Urothelium cell line (cell line): ENCODE measurements at regions not wholly inside any gene's neighbourhood (a gene's known extent, or its start where the extent isn't known, plus 50 kb on each side); places are given as distances from the start of the nearest gene placed in this dataset.

Experiments used
- DNase-seq: peaks from one replicate; pipeline ENCODE4 v3.0.0; 2011; ENCODE audit warnings: low spot score, mixed read lengths
- FAIRE-seq: peaks from 2 replicates; lab custom pipeline; 2011; peaks lifted over from hg19 to GRCh38; lab: Jason Lieb, UNC

DNA sequence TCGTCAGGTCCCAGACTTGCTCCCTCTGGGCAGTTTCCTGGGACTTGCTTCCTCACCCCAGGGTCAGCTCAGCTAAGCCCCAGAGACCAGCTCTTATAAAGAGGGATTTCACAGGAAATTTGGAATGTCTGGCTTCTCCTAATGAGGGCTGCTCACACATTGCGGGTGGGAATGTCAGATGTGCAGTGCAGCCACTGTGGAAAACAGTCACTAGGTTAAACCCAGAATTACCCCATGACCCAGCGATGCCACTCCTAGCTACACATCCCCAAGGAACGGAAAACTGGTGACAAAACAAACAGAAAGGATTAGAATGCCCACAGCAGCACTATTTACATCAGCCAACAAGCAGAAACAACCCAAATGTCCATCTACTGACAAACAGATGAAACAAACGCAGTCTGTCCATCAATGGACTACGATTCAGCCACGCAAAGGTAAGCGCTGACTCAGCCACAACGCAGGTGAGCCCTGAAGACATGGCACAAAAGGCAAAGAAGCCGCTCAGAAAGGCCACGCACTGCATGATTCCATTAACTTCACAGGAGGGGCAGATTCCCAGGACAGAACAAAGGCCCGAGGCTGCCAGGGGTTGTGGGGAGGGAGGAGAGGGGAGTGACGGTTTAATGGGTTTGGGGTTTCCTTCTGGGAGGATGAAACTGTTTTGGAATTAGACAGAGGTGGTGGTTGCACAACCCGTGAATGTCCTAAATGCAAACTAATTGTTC lies 63.0 kb downstream of the NCOR2 start:
- no peak for DNase-seq

DNA sequence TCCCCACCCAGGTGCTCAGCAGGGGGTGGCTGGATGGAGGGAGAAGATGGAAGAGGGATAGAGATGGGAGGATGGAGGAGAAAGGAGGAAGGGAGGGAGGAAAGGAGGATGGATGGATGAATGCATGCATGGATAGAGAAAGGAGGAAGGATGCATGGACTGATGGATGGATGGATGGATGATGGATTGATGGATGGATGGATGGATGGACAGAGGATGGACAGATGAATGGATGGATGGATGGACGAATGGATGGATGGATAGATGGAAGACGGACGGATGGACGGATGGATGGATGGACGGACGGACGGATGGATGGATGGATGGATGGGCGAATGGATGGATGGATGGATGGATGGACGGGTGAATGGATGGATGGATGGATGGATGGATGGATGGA lies 64.1 kb downstream of the NCOR2 start:
- peak; percentile 99 for FAIRE-seq
- no peak for DNase-seq

More for the DNA sequence above, 63.0 kb downstream of the NCOR2 start:
- no peak for FAIRE-seq

GRCh38 chr12:124502379-124502778 lies 65.0 kb downstream of the NCOR2 start:
- DNase-seq = no peak
- no peak for FAIRE-seq

GRCh38 chr12:124501827-124502226 lies 65.6 kb downstream of the NCOR2 start:
- FAIRE-seq = no peak
- no peak for DNase-seq

DNA sequence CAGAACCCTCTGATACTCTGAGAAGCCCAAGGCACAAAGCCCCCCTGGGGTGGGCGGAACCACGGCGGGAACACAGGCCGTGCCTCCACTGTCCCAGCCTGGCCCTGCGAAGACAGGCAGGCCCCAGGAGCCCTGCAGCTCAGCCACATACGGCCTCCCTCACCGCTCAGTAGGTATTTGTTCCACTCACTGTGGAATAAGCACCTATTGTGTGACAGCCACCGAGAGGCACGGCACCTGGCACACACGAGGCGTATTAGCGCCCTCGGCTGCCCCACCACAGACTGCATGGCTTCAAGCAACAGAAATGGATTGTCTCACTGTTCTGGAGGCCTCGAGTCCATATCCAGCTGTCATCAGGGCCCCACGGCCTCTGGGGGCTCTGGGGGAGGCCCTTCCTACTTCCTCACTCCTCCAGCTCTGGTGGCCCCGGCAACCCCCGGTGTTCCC lies 66.3 kb downstream of the NCOR2 start:
- FAIRE-seq (no peak), DNase-seq (no peak)

- FAIRE-seq (no peak), DNase-seq (no peak)
Measured at GRCh38 chr12:124499898-124500244, 67.5 kb downstream of the NCOR2 start.

DNA sequence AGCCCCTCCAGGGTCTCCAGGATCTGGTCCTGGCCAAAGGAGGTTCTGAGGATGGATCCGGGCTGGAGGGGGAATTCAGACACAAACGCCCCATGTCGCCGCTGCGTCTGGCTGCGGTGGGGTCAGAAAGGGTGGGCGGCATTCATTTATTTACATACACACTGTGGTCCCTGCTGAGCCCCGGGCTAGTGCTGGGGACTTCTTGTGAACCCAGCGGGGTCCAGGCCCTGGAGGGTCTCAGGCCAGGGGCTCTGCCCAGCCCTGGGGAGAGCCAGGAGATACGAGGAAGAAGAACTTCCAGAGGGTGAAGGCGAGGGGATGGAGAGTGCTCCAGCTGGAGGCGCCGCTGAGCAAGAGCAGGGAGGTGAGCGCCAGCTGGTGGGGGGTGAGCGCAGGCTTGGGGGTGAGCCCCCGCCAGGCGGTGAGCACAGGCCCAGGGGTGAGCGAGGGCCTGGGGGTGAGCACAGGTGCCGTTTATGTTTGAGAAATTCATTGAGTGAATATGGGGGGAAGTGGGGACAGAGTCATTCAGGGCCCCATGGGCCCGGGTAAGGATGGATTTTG lies 68.1 kb downstream of the NCOR2 start:
- DNase-seq (no peak), FAIRE-seq (no peak)

DNA sequence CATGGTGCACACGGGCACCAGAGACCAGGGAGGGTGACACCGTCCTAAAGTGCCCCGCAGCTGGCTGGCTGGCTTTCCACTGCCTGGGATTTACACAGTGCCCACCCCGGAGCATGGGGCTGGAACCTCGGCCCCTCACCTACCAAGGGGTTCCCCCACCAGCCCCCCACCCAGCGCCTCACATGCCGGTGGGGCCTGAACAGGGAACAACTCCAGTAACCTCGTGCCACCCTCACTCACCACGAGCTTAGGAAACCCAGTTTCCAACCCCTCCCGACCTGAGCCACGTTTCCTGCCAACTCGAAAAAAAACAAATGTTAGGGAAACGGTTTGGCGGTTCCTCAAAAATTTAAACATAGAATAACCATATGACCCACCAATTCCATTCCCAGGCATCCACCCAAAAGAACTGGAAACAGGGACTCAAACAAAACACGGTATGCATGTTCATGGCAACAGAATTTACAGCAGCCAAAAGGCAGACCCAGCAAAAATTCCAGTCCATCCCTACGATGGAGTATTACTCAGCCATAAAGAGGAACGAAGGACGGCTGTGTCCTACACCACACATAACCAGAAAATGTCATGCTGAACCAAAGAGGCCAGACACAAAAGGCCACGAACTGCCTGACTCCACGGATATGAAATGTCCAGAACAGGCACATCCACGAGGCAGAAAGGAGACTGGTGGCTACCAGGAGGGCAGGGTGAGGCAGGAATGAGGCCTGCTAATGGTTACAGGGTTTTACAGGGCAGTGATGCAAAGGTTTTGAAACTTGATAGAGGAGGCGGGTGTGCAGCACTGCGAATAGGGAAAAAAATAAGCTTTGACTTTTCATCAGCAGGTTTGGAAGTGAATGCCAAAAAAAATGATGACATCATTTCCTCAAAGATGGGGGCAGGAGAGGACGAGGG lies 68.9 kb downstream of the NCOR2 start:
- DNase-seq = no peak
- peak; percentile 90 for FAIRE-seq

GRCh38 chr12:124497658-124498057 lies 69.8 kb downstream of the NCOR2 start:
- no peak for FAIRE-seq
- no peak for DNase-seq

DNA sequence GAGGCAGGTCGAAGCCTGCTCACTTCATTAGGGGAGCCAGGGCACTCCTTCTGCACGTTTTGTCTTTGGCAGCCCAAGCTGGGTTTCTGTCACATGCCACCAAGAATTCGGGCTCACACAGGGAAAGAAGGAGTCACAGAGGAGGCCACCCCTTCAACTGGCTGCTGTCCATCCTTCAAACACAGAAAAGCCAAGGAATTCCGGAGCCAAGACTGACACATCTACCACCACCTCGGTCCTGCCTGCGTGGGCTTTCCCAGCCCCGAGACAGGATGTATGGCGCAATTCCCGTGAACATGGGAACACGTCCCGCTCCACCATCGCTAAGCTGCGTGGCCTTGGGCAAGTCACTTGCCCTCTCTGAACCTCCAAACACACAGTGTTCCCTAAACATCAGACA lies 70.4 kb downstream of the NCOR2 start:
- no peak for DNase-seq
- no peak for FAIRE-seq

GRCh38 chr12:124496584-124496983 lies 70.8 kb downstream of the NCOR2 start:
- DNase-seq (no peak), FAIRE-seq (no peak)

GRCh38 chr12:124495194-124495983 lies 72.0 kb downstream of the NCOR2 start:
- no peak for DNase-seq
- FAIRE-seq = no peak

- no peak for FAIRE-seq
Measured at GRCh38 chr12:124494751-124495129, 72.7 kb downstream of the NCOR2 start.

DNA sequence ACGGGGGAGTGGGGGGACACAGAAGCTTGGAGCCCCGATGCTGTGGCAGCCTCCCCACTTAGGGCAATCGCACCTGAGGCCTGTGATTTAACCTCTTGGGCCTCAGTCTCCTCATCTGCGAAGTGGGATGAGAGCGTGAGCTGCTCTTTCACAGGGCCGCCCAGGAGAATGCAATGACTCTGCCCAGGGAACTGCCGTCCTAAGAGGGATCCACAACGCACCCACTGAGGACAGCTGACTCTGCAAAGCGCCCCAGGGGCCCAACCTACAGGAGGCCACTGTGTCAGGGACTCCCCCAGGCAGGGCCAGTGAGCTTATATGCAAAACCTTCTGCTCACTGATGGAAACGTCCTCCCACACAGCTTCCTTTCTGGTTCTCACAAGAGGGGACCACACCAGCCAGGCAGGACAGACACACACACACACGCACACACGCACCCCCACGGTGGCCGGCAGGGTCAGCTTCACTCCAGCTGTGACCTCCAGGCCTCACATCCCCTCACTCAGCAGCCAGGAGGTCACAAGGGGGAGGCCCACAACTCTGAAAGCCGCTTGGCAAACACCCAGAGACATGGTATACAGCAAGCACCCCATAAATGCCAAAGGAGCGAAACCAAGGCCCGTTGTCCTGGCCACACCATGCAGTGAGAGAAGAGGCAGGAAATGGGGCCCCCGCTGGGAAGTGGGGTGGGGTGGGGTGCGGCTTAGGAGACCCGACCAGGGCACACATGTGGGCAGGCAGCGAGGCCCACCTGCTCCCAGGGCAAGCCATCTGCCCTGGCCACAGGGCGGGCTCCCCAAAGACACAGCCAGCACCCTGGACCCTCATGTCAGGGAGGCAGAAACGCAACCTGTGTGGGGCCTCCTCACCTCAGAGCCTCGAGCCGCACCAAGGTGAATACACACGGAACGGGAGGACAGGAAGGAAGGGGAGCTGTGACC lies 73.3 kb downstream of the NCOR2 start:
- FAIRE-seq = no peak
- no peak for DNase-seq

More at GRCh38 chr12:124494751-124495129, 72.7 kb downstream of the NCOR2 start:
- DNase-seq = no peak

GRCh38 chr12:124492879-124493808 lies 74.3 kb downstream of the NCOR2 start:
- DNase-seq = no peak
- FAIRE-seq = no peak

- no peak for DNase-seq
- no peak for FAIRE-seq
Measured at GRCh38 chr12:124491856-124492420, 75.5 kb downstream of the NCOR2 start.

DNA sequence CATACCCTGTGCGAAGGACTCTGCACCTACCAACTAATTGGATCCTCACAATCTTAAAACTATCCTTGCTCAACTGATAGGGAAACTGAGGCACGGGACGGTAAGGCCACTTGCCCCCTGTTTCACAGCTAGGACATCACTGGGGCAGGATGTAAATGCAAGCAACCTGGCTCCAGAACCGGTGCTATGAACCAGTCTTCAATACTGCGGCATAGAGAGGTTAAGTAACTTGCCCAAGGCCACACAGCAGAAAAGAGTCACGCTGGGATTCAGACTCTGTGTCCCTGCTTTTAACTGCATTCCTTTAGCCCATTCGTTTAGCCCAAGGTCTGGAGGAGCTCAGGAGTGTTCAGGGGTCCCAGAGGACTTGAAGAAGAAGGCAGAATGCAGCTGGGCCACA lies 76.1 kb downstream of the NCOR2 start:
- FAIRE-seq = no peak
- DNase-seq = no peak

DNA sequence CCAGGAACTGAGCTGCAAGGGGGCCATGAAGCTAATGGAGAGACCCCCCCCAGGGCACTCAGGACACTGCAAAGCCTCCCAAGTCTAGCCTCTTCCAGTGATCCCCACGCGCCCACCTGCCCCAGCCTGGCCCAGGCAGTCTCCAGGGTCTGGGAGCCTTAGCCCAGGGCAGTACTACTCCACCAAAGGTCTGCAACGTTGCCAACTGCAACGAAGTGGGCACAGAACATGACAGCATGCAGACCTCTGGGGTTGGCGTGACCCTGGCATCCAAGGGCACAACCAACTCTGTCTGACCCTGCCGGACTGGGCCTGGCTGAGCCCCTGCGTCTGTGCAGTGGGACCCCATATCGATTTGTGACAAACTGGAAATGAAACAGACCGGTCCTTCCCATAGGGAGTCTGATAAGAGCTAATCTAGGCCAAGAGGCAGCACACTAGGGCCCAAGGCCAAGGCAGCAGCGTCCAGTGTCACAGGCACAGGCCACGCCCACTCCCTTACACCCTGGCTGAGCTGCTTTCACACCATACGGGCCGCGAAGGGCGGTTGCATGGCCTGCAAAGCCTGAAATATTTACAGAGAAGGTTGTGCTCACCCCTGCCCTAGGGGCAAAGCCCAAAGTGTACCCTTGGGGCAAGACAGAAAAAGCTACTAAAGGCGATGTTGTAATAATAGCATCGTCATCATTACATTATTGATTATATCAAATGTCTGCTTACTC lies 76.7 kb downstream of the NCOR2 start:
- FAIRE-seq = no peak
- no peak for DNase-seq
